GM21526 (cell line): ENCODE measurements at regions not wholly inside any gene's neighbourhood (a gene's known extent, or its start where the extent isn't known, plus 50 kb on each side); places are given as distances from the start of the nearest gene placed in this dataset.

Source experiments
- ATAC-seq: cut with Tn5 transposase; IDR thresholded peaks from one replicate; pipeline ENCODE4 v1.9.1; 2021; ENCODE audit warnings: moderate library complexity; ENCODE audit not compliant: unreplicated experiment, low FRiP score

- no peak for ATAC-seq
Observed at GRCh38 chr3:72698154-72698917, 149.9 kb downstream of the SHQ1 start.

GRCh38 chr3:72697717-72698116, 150.5 kb downstream of the SHQ1 start:
- ATAC-seq = no peak

- no peak for ATAC-seq
Observed at GRCh38 chr3:72696815-72697214, 151.4 kb downstream of the SHQ1 start.

- no peak for ATAC-seq
Observed at GRCh38 chr3:72694398-72694797, 153.8 kb downstream of the SHQ1 start.

GRCh38 chr3:72692990-72693389, 155.3 kb downstream of the SHQ1 start:
- no peak for ATAC-seq

GRCh38 chr3:72690629-72691028, 157.6 kb downstream of the SHQ1 start:
- no peak for ATAC-seq

- no peak for ATAC-seq
Observed at GRCh38 chr3:72682936-72683452, 165.3 kb downstream of the SHQ1 start.

- no peak for ATAC-seq
Observed at GRCh38 chr3:72681598-72681997, 166.6 kb downstream of the SHQ1 start.

GRCh38 chr3:72680766-72681165, 167.5 kb downstream of the SHQ1 start:
- no peak for ATAC-seq

- ATAC-seq = no peak
Observed at GRCh38 chr3:72679540-72680198, 168.6 kb downstream of the SHQ1 start.

- ATAC-seq = no peak
Observed at GRCh38 chr3:72678867-72679266, 169.4 kb downstream of the SHQ1 start.

GRCh38 chr3:72678380-72678779, 169.9 kb downstream of the SHQ1 start:
- no peak for ATAC-seq

- ATAC-seq = no peak
Observed at GRCh38 chr3:72675243-72675642, 173.0 kb downstream of the SHQ1 start.

GRCh38 chr3:72673011-72673771, 175.1 kb downstream of the SHQ1 start:
- no peak for ATAC-seq

GRCh38 chr3:72669224-72669623, 179.0 kb downstream of the SHQ1 start:
- ATAC-seq = no peak

- no peak for ATAC-seq
Observed at GRCh38 chr3:72666447-72666755, 181.8 kb downstream of the SHQ1 start.

GRCh38 chr3:72665701-72666446, 182.4 kb downstream of the SHQ1 start:
- no peak for ATAC-seq

GRCh38 chr3:72665103-72665502, 183.1 kb downstream of the SHQ1 start:
- no peak for ATAC-seq

- ATAC-seq = no peak
Observed at GRCh38 chr3:72664184-72664975, 183.9 kb downstream of the SHQ1 start.

- no peak for ATAC-seq
Observed at GRCh38 chr3:72663429-72663828, 184.8 kb downstream of the SHQ1 start.
